Myocyte (in vitro differentiated cells): ENCODE measurements at regions not wholly inside any gene's neighbourhood (a gene's known extent, or its start where the extent isn't known, plus 50 kb on each side); places are given as distances from the start of the nearest gene placed in this dataset.

ENCODE experiments used
- DNase-seq: peaks from one replicate; pipeline ENCODE4 v3.0.0-alpha.2; 2012; ENCODE audit warnings: low read depth

GRCh38 chr14:49527221-49527620, 59.0 kb downstream of the RPS29 start:
- no peak for DNase-seq

GRCh38 chr14:49526101-49526500, 60.1 kb downstream of the RPS29 start:
- DNase-seq: no peak

GRCh38 chr14:49516286-49516685, 69.9 kb downstream of the RPS29 start:
- no peak for DNase-seq

GRCh38 chr14:49512571-49512970, 73.6 kb downstream of the RPS29 start:
- no peak for DNase-seq

- DNase-seq: peak; percentile 38
These were observed 74.0 kb downstream of the RPS29 start for GRCh38 chr14:49512147-49512551.

- DNase-seq: peak; percentile 18
These were observed 78.1 kb downstream of the RPS29 start for GRCh38 chr14:49508124-49508523.

- DNase-seq: no peak
These were observed 79.5 kb downstream of the RPS29 start for GRCh38 chr14:49506650-49507049.

- peak; percentile 13 for DNase-seq
These were observed 81.0 kb downstream of the RPS29 start for GRCh38 chr14:49505041-49505766.

- peak; percentile 76 for DNase-seq
These were observed 88.3 kb downstream of the RPS29 start for GRCh38 chr14:49497725-49498348.

- DNase-seq: no peak
These were observed 88.9 kb downstream of the RPS29 start for GRCh38 chr14:49497267-49497666.

- no peak for DNase-seq
These were observed 91.3 kb downstream of the RPS29 start for GRCh38 chr14:49494836-49495235.

- no peak for DNase-seq
These were observed 92.6 kb downstream of the RPS29 start for GRCh38 chr14:49493557-49493956.

- no peak for DNase-seq
These were observed 94.0 kb downstream of the RPS29 start for GRCh38 chr14:49492151-49492550.

- no peak for DNase-seq
These were observed 96.8 kb downstream of the RPS29 start for GRCh38 chr14:49489341-49489740.

- no peak for DNase-seq
These were observed 98.9 kb downstream of the RPS29 start for GRCh38 chr14:49487238-49487637.

- DNase-seq: no peak
These were observed 100.9 kb downstream of the RPS29 start for GRCh38 chr14:49485290-49485689.

GRCh38 chr14:49484180-49484579, 102.0 kb downstream of the RPS29 start:
- no peak for DNase-seq

- no peak for DNase-seq
These were observed 102.9 kb downstream of the RPS29 start for GRCh38 chr14:49483268-49483667.

- DNase-seq: no peak
These were observed 105.1 kb downstream of the RPS29 start for GRCh38 chr14:49480979-49481498.

GRCh38 chr14:49480053-49480760, 106.0 kb downstream of the RPS29 start:
- no peak for DNase-seq

- no peak for DNase-seq
These were observed 106.7 kb downstream of the RPS29 start for GRCh38 chr14:49479432-49479831.

- no peak for DNase-seq
These were observed 107.4 kb downstream of the RPS29 start for GRCh38 chr14:49478784-49479183.
